ENCODE measurements at regions not wholly inside any gene's neighbourhood (a gene's known extent, or its start where the extent isn't known, plus 50 kb on each side); places are given as distances from the start of the nearest gene placed in this dataset.
A peak's percentile ranks its signal among the peaks of the same experiment; 100 is the strongest.

- H3K27me3 Mint-ChIP-seq (ENCODE audit: insufficient read depth, low read depth, poor library complexity): peaks cover 3% of the 10 kb centered on the region
- no peaks in the 10 kb centered on the region for H3K36me3 ChIP-seq (ENCODE audit: insufficient read depth)
- peak; percentile 83 for ATAC-seq
- no peaks in the 10 kb centered on the region for H3F3A ChIP-seq (replicated peaks; ENCODE audit: low read depth)
- peak overlapping the region; percentile 57; the same call in 1 of the 2 replicates for H2AFZ ChIP-seq
- H3K4me1 ChIP-seq (ENCODE audit: insufficient read depth): peaks cover 46% of the 10 kb centered on the region
- H3K4me1 Mint-ChIP-seq: peaks cover 64% of the 10 kb centered on the region
- no peaks in the 10 kb centered on the region for H3K27me3 ChIP-seq (ENCODE audit: insufficient read depth)
- DNase-seq (ENCODE audit: low spot score): peak; percentile 74
- no peaks in the 10 kb centered on the region for H3K9me3 Mint-ChIP-seq
- H3K36me3 Mint-ChIP-seq (ENCODE audit: low read depth): no peaks in the 10 kb centered on the region
- H3K4me3 Mint-ChIP-seq: no peak overlapping the region
- H4K20me1 ChIP-seq (replicated peaks; ENCODE audit: insufficient read depth): no peaks in the 10 kb centered on the region
- H3K79me2 ChIP-seq (replicated peaks; ENCODE audit: insufficient read depth): no peaks in the 10 kb centered on the region
- no peak overlapping the region for H3K27ac Mint-ChIP-seq
- no peak overlapping the region for H3K27ac ChIP-seq (ENCODE audit: low read depth)
- no peak overlapping the region for H3K4me3 ChIP-seq
- no peaks in the 10 kb centered on the region for H3K9me2 ChIP-seq (ENCODE audit: insufficient read depth)
- peak overlapping the region; percentile 5; the same call in 1 of the 2 replicates for H3K4me2 ChIP-seq
- TF ChIP-seq JUNB (IDR thresholded peaks at IDR 0.05; ENCODE audit: unreplicated experiment): no peak
- no peak for TF ChIP-seq EZH2phosphoT487 (IDR thresholded peaks at IDR 0.05; ENCODE audit: unreplicated experiment)
- 0 out of 2 replicates have a peak, but pooled peaks have one; percentile 5 for TF ChIP-seq ZNF331 (CRISPR knock-in tag; IDR thresholded peaks at IDR 0.05; ENCODE audit: low read depth)
- no peak for TF ChIP-seq STAT1 (IDR thresholded peaks at IDR 0.05; ENCODE audit: unreplicated experiment)
- TF ChIP-seq, protein P1, sequence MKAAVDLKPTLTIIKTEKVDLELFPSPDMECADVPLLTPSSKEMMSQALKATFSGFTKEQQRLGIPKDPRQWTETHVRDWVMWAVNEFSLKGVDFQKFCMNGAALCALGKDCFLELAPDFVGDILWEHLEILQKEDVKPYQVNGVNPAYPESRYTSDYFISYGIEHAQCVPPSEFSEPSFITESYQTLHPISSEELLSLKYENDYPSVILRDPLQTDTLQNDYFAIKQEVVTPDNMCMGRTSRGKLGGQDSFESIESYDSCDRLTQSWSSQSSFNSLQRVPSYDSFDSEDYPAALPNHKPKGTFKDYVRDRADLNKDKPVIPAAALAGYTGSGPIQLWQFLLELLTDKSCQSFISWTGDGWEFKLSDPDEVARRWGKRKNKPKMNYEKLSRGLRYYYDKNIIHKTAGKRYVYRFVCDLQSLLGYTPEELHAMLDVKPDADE (IDR thresholded peaks at IDR 0.05): no peak
- TF ChIP-seq CTCF (conservative IDR thresholded peaks at IDR 0.05; ENCODE audit: low read depth in 2 of 2): peak; percentile 80 to 83
- TF ChIP-seq POLR2AphosphoS5 (IDR thresholded peaks at IDR 0.05; ENCODE audit: low read depth): no peak
- no peak for TF ChIP-seq EZH2 (IDR thresholded peaks at IDR 0.05; ENCODE audit: low read depth, unreplicated experiment)
- TF ChIP-seq ZNF114 (CRISPR knock-in tag; IDR thresholded peaks at IDR 0.05): no peak
- no peak for TF ChIP-seq CREB1 (CRISPR knock-in tag; IDR thresholded peaks at IDR 0.05; ENCODE audit: low read depth)
- TF ChIP-seq, protein P2, sequence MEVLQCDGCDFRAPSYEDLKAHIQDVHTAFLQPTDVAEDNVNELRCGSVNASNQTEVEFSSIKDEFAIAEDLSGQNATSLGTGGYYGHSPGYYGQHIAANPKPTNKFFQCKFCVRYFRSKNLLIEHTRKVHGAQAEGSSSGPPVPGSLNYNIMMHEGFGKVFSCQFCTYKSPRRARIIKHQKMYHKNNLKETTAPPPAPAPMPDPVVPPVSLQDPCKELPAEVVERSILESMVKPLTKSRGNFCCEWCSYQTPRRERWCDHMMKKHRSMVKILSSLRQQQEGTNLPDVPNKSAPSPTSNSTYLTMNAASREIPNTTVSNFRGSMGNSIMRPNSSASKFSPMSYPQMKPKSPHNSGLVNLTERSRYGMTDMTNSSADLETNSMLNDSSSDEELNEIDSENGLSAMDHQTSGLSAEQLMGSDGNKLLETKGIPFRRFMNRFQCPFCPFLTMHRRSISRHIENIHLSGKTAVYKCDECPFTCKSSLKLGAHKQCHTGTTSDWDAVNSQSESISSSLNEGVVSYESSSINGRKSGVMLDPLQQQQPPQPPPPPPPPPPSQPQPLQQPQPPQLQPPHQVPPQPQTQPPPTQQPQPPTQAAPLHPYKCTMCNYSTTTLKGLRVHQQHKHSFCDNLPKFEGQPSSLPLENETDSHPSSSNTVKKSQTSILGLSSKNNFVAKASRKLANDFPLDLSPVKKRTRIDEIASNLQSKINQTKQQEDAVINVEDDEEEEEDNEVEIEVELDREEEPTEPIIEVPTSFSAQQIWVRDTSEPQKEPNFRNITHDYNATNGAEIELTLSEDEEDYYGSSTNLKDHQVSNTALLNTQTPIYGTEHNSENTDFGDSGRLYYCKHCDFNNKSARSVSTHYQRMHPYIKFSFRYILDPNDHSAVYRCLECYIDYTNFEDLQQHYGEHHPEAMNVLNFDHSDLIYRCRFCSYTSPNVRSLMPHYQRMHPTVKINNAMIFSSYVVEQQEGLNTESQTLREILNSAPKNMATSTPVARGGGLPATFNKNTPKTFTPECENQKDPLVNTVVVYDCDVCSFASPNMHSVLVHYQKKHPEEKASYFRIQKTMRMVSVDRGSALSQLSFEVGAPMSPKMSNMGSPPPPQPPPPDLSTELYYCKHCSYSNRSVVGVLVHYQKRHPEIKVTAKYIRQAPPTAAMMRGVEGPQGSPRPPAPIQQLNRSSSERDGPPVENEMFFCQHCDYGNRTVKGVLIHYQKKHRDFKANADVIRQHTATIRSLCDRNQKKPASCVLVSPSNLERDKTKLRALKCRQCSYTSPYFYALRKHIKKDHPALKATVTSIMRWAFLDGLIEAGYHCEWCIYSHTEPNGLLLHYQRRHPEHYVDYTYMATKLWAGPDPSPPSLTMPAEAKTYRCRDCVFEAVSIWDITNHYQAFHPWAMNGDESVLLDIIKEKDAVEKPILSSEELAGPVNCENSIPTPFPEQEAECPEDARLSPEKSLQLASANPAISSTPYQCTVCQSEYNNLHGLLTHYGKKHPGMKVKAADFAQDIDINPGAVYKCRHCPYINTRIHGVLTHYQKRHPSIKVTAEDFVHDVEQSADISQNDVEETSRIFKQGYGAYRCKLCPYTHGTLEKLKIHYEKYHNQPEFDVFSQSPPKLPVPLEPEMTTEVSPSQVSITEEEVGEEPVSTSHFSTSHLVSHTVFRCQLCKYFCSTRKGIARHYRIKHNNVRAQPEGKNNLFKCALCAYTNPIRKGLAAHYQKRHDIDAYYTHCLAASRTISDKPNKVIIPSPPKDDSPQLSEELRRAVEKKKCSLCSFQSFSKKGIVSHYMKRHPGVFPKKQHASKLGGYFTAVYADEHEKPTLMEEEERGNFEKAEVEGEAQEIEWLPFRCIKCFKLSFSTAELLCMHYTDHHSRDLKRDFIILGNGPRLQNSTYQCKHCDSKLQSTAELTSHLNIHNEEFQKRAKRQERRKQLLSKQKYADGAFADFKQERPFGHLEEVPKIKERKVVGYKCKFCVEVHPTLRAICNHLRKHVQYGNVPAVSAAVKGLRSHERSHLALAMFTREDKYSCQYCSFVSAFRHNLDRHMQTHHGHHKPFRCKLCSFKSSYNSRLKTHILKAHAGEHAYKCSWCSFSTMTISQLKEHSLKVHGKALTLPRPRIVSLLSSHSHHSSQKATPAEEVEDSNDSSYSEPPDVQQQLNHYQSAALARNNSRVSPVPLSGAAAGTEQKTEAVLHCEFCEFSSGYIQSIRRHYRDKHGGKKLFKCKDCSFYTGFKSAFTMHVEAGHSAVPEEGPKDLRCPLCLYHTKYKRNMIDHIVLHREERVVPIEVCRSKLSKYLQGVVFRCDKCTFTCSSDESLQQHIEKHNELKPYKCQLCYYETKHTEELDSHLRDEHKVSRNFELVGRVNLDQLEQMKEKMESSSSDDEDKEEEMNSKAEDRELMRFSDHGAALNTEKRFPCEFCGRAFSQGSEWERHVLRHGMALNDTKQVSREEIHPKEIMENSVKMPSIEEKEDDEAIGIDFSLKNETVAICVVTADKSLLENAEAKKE (CRISPR knock-in tag; IDR thresholded peaks at IDR 0.05): peak; percentile 20; the same call in 1 of the 2 replicates
Observed at GRCh38 chr13:62512194-62513141, 1096.8 kb upstream of the PCDH20 start.

Measured in GM23338 (cell line).